RWPE1 (cell line): ENCODE measurements at regions not wholly inside any gene's neighbourhood (a gene's known extent, or its start where the extent isn't known, plus 50 kb on each side); places are given as distances from the start of the nearest gene placed in this dataset.

ENCODE experiments used
- CTCF ChIA-PET: fragments of 350-600 bp; sonication (Branson Sonifier 250); formaldehyde crosslinking; extraction: SDS; loops from one replicate; lab custom pipeline; 2021; lab: Yijun Ruan, JAX
- POLR2A ChIA-PET: fragments of 400-600 bp; formaldehyde crosslinking; extraction: SDS; loops from one replicate; lab custom pipeline; 2020; ENCODE audit warnings: antibody characterized with exemption; ENCODE audit not compliant: low non-redundant PET; lab: Yijun Ruan, JAX
- DNase-seq: peaks from one replicate; pipeline ENCODE4 v3.0.0; 2012; ENCODE audit warnings: low spot score
- H3K27ac ChIP-seq: fragments of 450-650 bp; 2 replicates; pipeline ENCODE4 v1.5.1; 2017
- TF ChIP-seq, protein P1 (sequence below): fragments of 450-650 bp; conservative IDR thresholded peaks from 2 replicates; pipeline ENCODE4 v1.5.1; 2017; ENCODE audit warnings: low read depth, mild to moderate bottlenecking

DNA sequence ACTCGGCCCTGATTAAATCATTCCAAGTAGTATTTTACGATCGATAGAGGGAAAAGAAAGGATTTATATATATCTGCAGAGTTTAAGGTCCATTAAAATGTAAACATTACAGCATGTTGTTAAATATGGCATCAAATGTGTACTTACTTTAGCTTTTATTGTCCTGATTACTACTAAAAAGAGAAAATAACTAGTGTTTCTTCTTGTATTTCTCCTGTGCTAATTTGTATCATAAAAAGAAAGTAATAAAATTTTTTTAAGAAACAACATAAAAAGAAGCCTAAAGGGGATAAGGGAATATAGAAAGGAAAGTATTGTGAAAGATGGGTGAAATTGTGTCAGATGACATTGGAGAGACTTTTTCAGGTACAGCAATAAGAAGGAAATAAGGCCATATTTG is 300.3 kb upstream of the ARSJ start:
- CTCF ChIA-PET: no interaction called here
- TF ChIP-seq, protein P1, sequence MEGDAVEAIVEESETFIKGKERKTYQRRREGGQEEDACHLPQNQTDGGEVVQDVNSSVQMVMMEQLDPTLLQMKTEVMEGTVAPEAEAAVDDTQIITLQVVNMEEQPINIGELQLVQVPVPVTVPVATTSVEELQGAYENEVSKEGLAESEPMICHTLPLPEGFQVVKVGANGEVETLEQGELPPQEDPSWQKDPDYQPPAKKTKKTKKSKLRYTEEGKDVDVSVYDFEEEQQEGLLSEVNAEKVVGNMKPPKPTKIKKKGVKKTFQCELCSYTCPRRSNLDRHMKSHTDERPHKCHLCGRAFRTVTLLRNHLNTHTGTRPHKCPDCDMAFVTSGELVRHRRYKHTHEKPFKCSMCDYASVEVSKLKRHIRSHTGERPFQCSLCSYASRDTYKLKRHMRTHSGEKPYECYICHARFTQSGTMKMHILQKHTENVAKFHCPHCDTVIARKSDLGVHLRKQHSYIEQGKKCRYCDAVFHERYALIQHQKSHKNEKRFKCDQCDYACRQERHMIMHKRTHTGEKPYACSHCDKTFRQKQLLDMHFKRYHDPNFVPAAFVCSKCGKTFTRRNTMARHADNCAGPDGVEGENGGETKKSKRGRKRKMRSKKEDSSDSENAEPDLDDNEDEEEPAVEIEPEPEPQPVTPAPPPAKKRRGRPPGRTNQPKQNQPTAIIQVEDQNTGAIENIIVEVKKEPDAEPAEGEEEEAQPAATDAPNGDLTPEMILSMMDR: no peak
- POLR2A ChIA-PET: no interaction called here

DNA sequence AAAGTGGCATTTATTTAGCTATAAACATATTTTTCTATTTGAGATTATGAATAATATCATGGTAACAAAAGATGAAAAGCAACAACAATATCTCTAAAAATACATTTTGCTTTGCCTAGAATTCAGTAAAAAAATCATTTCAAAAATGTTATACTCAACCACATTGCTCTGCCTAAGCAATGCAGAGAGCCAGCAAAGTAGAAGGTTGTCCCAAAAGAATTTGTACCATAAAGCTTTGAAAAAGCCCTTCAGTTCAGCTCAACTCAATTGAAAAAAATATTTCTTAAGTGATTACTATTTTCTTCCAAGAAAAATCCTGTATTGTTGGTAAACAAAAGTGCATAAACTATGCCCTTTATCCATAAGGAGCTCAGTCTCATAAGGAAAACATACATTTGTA is 301.2 kb upstream of the ARSJ start:
- POLR2A ChIA-PET: no interaction called here
- TF ChIP-seq, protein P1: no peak
- no peak for DNase-seq
- CTCF ChIA-PET: no interaction called here
- H3K27ac ChIP-seq: no peak overlapping the region

More for the DNA sequence above, 300.3 kb upstream of the ARSJ start:
- no peak overlapping the region for H3K27ac ChIP-seq
- DNase-seq: no peak

DNA sequence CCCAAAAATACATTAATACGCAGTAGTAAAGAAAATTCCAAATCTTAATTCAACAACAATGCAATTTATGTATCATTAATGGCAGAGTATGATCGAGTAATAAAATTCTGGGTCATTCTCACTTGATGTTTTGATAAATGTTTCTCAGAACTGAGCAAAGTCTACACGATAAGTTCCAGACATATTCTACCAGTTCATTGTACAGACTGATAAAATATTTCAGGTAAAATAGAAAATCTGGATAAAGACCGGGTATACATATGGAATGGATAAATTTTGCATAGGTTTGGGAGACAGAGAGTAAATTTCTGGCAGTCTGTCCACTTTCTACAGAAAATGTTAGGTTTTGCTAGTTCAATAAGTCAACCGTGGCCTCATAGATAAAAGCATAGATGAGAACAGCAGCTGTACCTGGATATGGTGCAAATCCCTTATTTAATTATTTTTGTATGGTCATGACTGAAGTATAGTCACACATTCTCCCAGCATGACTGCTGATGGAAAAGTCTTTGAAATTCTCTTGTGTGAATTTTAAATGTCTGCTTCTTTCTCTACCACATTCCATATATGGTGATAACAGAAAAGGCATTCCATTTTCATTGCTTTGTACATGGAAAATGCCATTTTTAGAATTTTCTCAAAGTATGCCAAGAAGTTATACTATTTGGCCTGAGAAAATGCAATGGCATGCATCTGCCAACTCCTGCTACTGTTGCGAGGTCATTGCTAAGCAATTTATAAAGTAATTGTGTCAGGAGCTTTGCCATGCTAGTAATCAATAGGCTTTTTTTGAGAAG is 301.9 kb upstream of the ARSJ start:
- DNase-seq: no peak
- ChIA-PET CTCF (no interaction called here), POLR2A (no interaction called here)
- no peak overlapping the region for H3K27ac ChIP-seq
- TF ChIP-seq, protein P1: no peak

DNA sequence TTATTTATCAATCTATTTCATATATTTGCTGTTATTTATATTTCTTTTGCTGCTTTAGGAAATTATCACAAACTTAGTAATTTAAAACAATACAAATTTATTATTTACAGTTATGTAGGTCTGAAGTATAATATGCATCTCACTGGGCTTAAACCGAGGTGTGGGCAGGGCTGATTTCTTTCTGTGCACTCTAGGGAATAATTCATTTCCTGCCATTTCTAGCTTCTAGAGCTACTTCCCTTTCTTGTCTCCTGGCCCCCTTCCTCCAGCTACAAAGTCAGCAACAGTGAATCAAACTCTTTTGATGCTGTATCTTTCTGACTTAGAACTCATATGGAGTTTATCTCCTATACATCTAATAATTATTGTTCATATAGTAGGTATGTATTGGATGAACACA is 303.5 kb upstream of the ARSJ start:
- H3K27ac ChIP-seq: no peak overlapping the region
- no peak for DNase-seq
- POLR2A ChIA-PET: no interaction called here
- TF ChIP-seq, protein P1: no peak
- CTCF ChIA-PET: no interaction called here

DNA sequence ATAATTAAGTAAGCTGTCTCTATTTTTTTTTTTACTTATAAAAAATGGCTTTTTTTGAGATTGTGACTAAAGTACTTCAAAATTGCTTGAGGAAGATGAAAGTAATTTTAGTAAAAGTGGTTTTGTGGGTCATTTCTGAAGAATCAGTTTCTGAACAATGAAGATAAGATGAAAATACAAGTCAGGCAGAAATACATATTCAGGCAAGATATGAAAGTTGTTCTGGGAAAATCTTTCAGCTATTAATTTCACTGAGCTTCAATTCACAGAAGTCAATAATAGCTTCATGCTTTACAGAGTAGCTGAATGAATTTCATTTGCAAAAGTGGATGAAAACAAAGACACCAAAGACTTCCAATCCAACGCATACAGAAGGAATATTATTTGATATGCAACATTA is 305.2 kb upstream of the ARSJ start:
- TF ChIP-seq, protein P1: no peak
- no peak for DNase-seq
- ChIA-PET CTCF (interaction anchor here (0.7 kb wide), 1 partner anchor 517 kb away, joined by 11 read pairs; no protein-coding TSS in a partner anchor), POLR2A (no interaction called here)
- H3K27ac ChIP-seq: no peak overlapping the region

DNA sequence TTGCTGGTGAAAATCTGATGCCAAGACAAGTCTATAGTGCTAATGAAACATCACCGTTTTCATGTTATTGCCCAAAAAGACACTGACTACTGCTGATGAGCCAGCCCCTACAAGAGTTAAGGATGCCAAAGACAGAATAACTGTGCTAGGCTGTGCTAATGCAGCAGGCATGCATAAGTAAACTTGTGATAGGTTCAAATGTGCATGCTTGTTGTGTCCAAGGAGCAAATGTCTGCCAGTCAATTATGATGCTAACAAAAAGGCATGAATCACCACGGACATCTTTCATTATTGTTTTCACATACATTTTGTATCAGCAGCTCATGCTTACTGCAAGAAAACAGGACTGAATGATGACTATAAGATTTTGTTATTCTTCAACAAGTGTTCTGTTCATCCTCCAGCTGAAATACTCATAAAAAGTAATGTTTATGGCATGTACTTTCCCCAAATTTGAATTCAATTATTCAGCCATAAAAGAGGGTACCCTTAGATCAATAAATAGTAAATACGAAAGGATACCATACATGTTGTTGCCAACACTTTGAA is 306.9 kb upstream of the ARSJ start:
- TF ChIP-seq, protein P1: no peak
- DNase-seq: no peak
- POLR2A ChIA-PET: no interaction called here
- no peak overlapping the region for H3K27ac ChIP-seq
- CTCF ChIA-PET: no interaction called here
